Right lobe of liver (tissue), 6 donors: ENCODE measurements at regions not wholly inside any gene's neighbourhood (a gene's known extent, or its start where the extent isn't known, plus 50 kb on each side); places are given as distances from the start of the nearest gene placed in this dataset.

Experiments
- ATAC-seq, 4 donors: fragments of 200-7000 bp; cut with Tn5 transposase; one replicate each; pipeline ENCODE4 v1.9.1; 2020; ENCODE audit warnings: mild to moderate bottlenecking in 4 of 4, moderate library complexity in 4 of 4
- DNase-seq, 3 donors: peaks; one replicate each; pipeline ENCODE4 v3.0.0-alpha.2; 2020
- H3K27ac ChIP-seq, 3 donors: fragments of 200-600 bp; one replicate each; pipeline ENCODE4 v1.8.0; 2022
- H3K27me3 ChIP-seq, 2 donors: fragments of 200-600 bp; one replicate each; pipeline ENCODE4 v1.8.0; 2022
- H3K36me3 ChIP-seq, 4 donors: fragments of 200-600 bp; sonication (generic) in 1 of 4; one replicate each; pipeline versions ENCODE4 v1.5.1 to v1.8.0; 2017 to 2022; ENCODE audit warnings: control low read depth in 1 of 4
- H3K4me1 ChIP-seq, 4 donors: fragments of 200-600 bp; sonication (generic) in 1 of 4; one replicate each; pipeline versions ENCODE4 v1.5.1 to v1.8.0; 2017 to 2022; ENCODE audit warnings: control low read depth in 1 of 4
- H3K4me3 ChIP-seq, 3 donors: fragments of 200-600 bp; one replicate each; pipeline ENCODE4 v1.8.0; 2022
- H3K9me3 ChIP-seq, 4 donors: fragments of 200-600 bp; sonication (generic) in 1 of 4; one replicate each; pipeline versions ENCODE4 v1.5.1 to v1.8.0; 2017 to 2022; ENCODE audit warnings: control low read depth in 1 of 4
- POLR2A ChIP-seq: fragments of 450-650 bp; IDR thresholded peaks from one replicate; pipeline ENCODE4 v1.6.1; 2017; ENCODE audit warnings: antibody characterized with exemption, mild to moderate bottlenecking
- WGBS: methylation state at CpG from one replicate; pipeline ENCODE4 v1.1.6; 2018; ENCODE audit warnings: low coverage, low lambda C conversion rate; ENCODE audit not compliant: insufficient coverage; ENCODE audit errors: missing lambda C conversion rate; 5-methylcytosine and 5-hydroxymethylcytosine counted together
- intact Hi-C, 2 donors: fragments of 100-400 bp; cut with DNase I; formaldehyde crosslinking; loops; one replicate each; pipeline versions ENCODE4 v1.11.2 to v1.14.1; 2022
- TF ChIP-seq, protein P1 (sequence below), 4 donors: fragments of 200-600 bp in 3 of 4; fragments of 450-650 bp in 1 of 4; IDR thresholded peaks; one replicate each; pipeline versions ENCODE4 v1.5.1 to v1.8.0; 2016 to 2022; ENCODE audit warnings: antibody characterized with exemption in 4 of 4, mild to moderate bottlenecking in 2 of 4
- donor health status: DM: no; HTN: yes; CAD: no.
- donor health status: DM: no; HTN: no; CAD: no.
- donor health status: DM: no; HTN: no; CAD: no.
- donor health status: DM: no; HTN: yes; CAD: no.
- donor health status: DM: no; HTN: yes; CAD: no.

DNA sequence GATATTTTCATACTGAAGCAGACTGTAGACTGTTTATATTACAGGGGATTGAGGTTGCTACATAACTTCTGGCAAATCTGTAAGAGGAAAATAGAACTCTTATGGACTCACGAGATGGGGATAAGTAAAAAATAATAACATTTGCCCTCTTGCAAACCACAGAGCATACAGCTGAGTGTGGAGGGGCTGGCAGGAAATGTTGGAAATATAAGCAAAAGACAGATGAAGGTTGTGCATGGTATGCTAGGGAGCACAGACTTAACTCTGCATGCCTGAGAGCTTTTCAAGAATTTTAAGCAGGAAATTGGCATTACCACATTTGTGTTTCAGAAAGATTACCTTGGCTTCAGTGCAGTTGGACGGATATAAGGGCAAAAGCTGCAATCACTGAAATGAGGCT, 411.1 kb downstream of the RAD51AP2 start:
- no peaks in the 10 kb centered on the region for H3K36me3 ChIP-seq
- no peaks in the 10 kb centered on the region for H3K27me3 ChIP-seq
- no peaks in the 10 kb centered on the region for H3K4me1 ChIP-seq
- no peak for DNase-seq
- H3K27ac ChIP-seq: no peak overlapping the region
- no peak for TF ChIP-seq POLR2A
- TF ChIP-seq, protein P1, sequence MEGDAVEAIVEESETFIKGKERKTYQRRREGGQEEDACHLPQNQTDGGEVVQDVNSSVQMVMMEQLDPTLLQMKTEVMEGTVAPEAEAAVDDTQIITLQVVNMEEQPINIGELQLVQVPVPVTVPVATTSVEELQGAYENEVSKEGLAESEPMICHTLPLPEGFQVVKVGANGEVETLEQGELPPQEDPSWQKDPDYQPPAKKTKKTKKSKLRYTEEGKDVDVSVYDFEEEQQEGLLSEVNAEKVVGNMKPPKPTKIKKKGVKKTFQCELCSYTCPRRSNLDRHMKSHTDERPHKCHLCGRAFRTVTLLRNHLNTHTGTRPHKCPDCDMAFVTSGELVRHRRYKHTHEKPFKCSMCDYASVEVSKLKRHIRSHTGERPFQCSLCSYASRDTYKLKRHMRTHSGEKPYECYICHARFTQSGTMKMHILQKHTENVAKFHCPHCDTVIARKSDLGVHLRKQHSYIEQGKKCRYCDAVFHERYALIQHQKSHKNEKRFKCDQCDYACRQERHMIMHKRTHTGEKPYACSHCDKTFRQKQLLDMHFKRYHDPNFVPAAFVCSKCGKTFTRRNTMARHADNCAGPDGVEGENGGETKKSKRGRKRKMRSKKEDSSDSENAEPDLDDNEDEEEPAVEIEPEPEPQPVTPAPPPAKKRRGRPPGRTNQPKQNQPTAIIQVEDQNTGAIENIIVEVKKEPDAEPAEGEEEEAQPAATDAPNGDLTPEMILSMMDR (IDR thresholded peaks at IDR 0.05): no peak
- no peaks in the 10 kb centered on the region for H3K9me3 ChIP-seq
- intact Hi-C loops: no loop called here
- no peak for ATAC-seq
- 12% methylated on average over 2 of the region's 2 CpGs for WGBS
- no peak overlapping the region for H3K4me3 ChIP-seq

DNA sequence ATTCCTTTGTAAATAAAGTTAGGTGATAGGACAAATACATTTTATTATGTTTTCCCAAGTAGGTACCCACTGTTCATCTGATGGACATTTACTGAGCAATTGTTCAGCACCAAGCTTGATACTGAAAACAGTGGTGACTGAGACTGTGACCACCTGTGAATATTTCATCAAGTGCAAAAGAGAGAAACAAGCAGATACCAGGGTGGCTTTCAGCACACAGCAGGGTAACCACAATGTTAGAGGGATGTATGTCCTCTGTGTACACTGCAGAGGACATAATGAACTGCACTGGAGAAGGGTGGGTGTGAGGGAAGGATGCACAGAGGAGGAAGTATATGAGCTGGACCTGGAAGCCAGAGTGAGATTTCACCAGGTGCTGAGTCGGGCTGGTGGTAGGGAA, 411.8 kb downstream of the RAD51AP2 start:
- no peak for DNase-seq
- 69% methylated on average over 1 of the region's 1 CpG for WGBS
- ATAC-seq: no peak
- intact Hi-C loops: no loop called here
- Histone ChIP-seq H3K9me3 (no peaks in the 10 kb centered on the region), H3K4me3 (no peak overlapping the region), H3K4me1 (no peaks in the 10 kb centered on the region), H3K36me3 (no peaks in the 10 kb centered on the region), H3K27ac (no peak overlapping the region), H3K27me3 (no peaks in the 10 kb centered on the region)
- no peak for TF ChIP-seq POLR2A
- TF ChIP-seq, protein P1 (IDR thresholded peaks at IDR 0.05): no peak

DNA sequence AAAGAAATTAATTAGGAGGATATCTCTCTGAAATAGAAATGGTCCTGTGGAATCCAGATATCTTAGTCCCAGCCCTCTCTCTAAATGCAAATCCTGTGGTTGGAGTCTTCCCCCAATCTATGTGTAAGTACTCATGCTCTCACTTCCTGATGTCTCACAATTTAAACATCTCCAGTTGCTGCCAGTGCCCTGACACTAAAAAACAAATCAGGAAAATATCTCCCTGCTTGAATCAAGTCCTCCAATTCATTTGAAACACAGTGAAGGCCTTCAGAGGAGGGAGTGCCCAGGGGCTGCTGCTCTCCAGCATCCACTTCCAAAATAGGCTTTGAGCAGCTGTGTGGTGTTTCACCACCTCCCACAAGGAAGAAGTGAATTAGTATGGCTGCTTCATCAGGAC, 413.8 kb downstream of the RAD51AP2 start:
- ATAC-seq (no peak), DNase-seq (no peak)
- no peaks in the 10 kb centered on the region for H3K9me3 ChIP-seq
- H3K4me3 ChIP-seq: no peak overlapping the region
- H3K4me1 ChIP-seq: no peaks in the 10 kb centered on the region
- no peak for TF ChIP-seq POLR2A
- TF ChIP-seq, protein P1 (IDR thresholded peaks at IDR 0.05): no peak
- no peaks in the 10 kb centered on the region for H3K27me3 ChIP-seq
- H3K36me3 ChIP-seq: no peaks in the 10 kb centered on the region
- intact Hi-C loops: no loop called here
- H3K27ac ChIP-seq: no peak overlapping the region

GRCh38 chr2:17101596-17101995, 416.6 kb downstream of the RAD51AP2 start:
- Histone ChIP-seq H3K9me3 (no peaks in the 10 kb centered on the region), H3K27me3 (no peaks in the 10 kb centered on the region), H3K4me1 (no peaks in the 10 kb centered on the region), H3K27ac (no peak overlapping the region), H3K36me3 (no peaks in the 10 kb centered on the region), H3K4me3 (no peak overlapping the region)
- ATAC-seq (no peak), DNase-seq (no peak)
- intact Hi-C loops: no loop called here
- TF ChIP-seq POLR2A: no peak
- TF ChIP-seq, protein P1 (IDR thresholded peaks at IDR 0.05): no peak
- WGBS: 79% methylated on average over 4 of the region's 4 CpGs

DNA sequence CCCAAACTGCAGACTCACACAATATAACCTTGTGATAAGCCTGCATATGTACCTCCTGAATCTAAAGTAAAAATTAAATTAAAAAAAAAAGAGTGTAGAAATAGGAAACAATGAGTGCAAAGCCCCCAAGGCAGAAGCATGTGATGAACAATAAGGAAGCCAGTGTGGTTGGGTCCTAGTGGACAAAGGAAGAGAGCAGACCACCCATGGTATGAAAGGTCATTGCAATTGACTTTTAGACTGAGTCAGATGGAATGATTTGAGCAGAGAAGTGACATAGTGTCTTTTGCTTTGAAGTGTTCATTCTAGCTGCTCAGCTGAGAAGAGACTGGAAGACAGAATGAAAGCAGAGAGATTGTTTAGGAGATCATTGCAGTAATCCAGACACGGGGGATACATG, 417.1 kb downstream of the RAD51AP2 start:
- WGBS: 64% methylated on average over 1 of the region's 1 CpG
- ATAC-seq (no peak), DNase-seq (no peak)
- H3K4me3 ChIP-seq: no peak overlapping the region
- no peaks in the 10 kb centered on the region for H3K27me3 ChIP-seq
- TF ChIP-seq, protein P1 (IDR thresholded peaks at IDR 0.05): no peak
- no peak for TF ChIP-seq POLR2A
- no peaks in the 10 kb centered on the region for H3K4me1 ChIP-seq
- no peak overlapping the region for H3K27ac ChIP-seq
- no peaks in the 10 kb centered on the region for H3K9me3 ChIP-seq
- intact Hi-C loops: no loop called here
- no peaks in the 10 kb centered on the region for H3K36me3 ChIP-seq
